Loucy (cell line): ENCODE measurements at regions not wholly inside any gene's neighbourhood (a gene's known extent, or its start where the extent isn't known, plus 50 kb on each side); places are given as distances from the start of the nearest gene placed in this dataset.
"Not testable (repeated sequence)": the region's sequence is repeated elsewhere in the genome, so short reads cannot be mapped to it uniquely, and the experiment has no call there.

Source experiments
- H2AFZ ChIP-seq: fragments of 200-600 bp; sonication (generic); 2 replicates; pipeline ENCODE4 v1.6.0; 2016; ENCODE audit warnings: antibody characterized with exemption, mild to moderate bottlenecking, low read length, moderate library complexity
- H3F3A ChIP-seq: fragments of 200-600 bp; 2 replicates; pipeline ENCODE4 v1.6.0; 2016; ENCODE audit warnings: antibody characterized with exemption, low read depth, mild to moderate bottlenecking
- H3K27me3 ChIP-seq: fragments of 200-600 bp; sonication (generic); 2 replicates; pipeline ENCODE4 v1.6.1; 2014; ENCODE audit warnings: low read length, mild to moderate bottlenecking; ENCODE audit not compliant: insufficient read depth, poor library complexity, severe bottlenecking
- H3K36me3 ChIP-seq: fragments of 200-600 bp; sonication (generic); 2 replicates; pipeline ENCODE4 v1.6.1; 2016; ENCODE audit warnings: low read length; ENCODE audit not compliant: insufficient read depth
- H3K4me1 ChIP-seq: fragments of 200-600 bp; sonication (generic); 2 replicates; pipeline ENCODE4 v1.5.1; 2014; ENCODE audit warnings: low read length, mild to moderate bottlenecking; ENCODE audit not compliant: insufficient read depth, poor library complexity, severe bottlenecking
- H3K4me2 ChIP-seq: fragments of 200-600 bp; sonication (generic); 2 replicates; pipeline ENCODE4 v1.6.0; 2014; ENCODE audit warnings: antibody characterized with exemption, low read length, low read depth, mild to moderate bottlenecking; ENCODE audit not compliant: poor library complexity, severe bottlenecking
- H3K4me3 ChIP-seq: fragments of 200-600 bp; sonication (generic); 2 replicates; pipeline ENCODE4 v1.5.1; 2014; ENCODE audit warnings: low read length, mild to moderate bottlenecking, mixed read lengths; ENCODE audit not compliant: poor library complexity, severe bottlenecking
- H3K79me2 ChIP-seq: fragments of 200-600 bp; sonication (generic); 2 replicates; pipeline ENCODE4 v1.6.1; 2014; ENCODE audit warnings: low read length; ENCODE audit not compliant: insufficient read depth
- H3K9ac ChIP-seq: fragments of 200-600 bp; sonication (generic); 2 replicates; pipeline ENCODE4 v1.6.0; 2014; ENCODE audit warnings: mild to moderate bottlenecking, low read depth, low read length, moderate library complexity; ENCODE audit not compliant: poor library complexity, severe bottlenecking
- H3K9me2 ChIP-seq: fragments of 200-600 bp; sonication (generic); replicated peaks from 2 replicates; pipeline ENCODE4 v1.6.1; 2016; ENCODE audit warnings: low read depth, low read length, mixed read lengths
- H3K9me3 ChIP-seq: fragments of 200-600 bp; sonication (generic); 2 replicates; pipeline ENCODE4 v1.6.1; 2014; ENCODE audit warnings: mild to moderate bottlenecking, antibody characterized with exemption, low read length, low read depth; ENCODE audit not compliant: insufficient read depth
- H4K20me1 ChIP-seq: fragments of 200-600 bp; sonication (generic); 2 replicates; pipeline ENCODE4 v1.6.0; 2014; ENCODE audit warnings: antibody characterized with exemption, low read length, mild to moderate bottlenecking; ENCODE audit not compliant: insufficient read depth, poor library complexity, severe bottlenecking
- EZH2phosphoT487 ChIP-seq: fragments of 200-600 bp; IDR thresholded peaks from 2 replicates; pipeline ENCODE4 v1.6.1; 2018; ENCODE audit warnings: antibody characterized with exemption, mild to moderate bottlenecking, moderate library complexity, borderline replicate concordance
- TF ChIP-seq, protein P1 (sequence below): fragments of 200-600 bp; sonication (generic); conservative IDR thresholded peaks from 2 replicates; pipeline ENCODE4 v1.5.1; 2014; ENCODE audit warnings: mild to moderate bottlenecking, antibody characterized with exemption, low read length

GRCh38 chr14:106003351-106003750, 477.0 kb downstream of the TMEM121 start:
- Histone ChIP-seq H3K9me3 (no peaks in the 10 kb centered on the region), H3K9ac (no peak overlapping the region), H3K27me3 (no peaks in the 10 kb centered on the region), H3K4me3 (no peak overlapping the region), H3K36me3 (no peaks in the 10 kb centered on the region), H3K9me2 (no peaks in the 10 kb centered on the region), H3K4me1 (peaks cover 12% of the 10 kb centered on the region), H2AFZ (no peak overlapping the region), H4K20me1 (no peaks in the 10 kb centered on the region), H3K4me2 (no peak overlapping the region), H3K79me2 (peaks cover 27% of the 10 kb centered on the region; the same call in 1 of the 2 replicates), H3F3A (no peaks in the 10 kb centered on the region)
- no peak for TF ChIP-seq EZH2phosphoT487
- TF ChIP-seq, protein P1, sequence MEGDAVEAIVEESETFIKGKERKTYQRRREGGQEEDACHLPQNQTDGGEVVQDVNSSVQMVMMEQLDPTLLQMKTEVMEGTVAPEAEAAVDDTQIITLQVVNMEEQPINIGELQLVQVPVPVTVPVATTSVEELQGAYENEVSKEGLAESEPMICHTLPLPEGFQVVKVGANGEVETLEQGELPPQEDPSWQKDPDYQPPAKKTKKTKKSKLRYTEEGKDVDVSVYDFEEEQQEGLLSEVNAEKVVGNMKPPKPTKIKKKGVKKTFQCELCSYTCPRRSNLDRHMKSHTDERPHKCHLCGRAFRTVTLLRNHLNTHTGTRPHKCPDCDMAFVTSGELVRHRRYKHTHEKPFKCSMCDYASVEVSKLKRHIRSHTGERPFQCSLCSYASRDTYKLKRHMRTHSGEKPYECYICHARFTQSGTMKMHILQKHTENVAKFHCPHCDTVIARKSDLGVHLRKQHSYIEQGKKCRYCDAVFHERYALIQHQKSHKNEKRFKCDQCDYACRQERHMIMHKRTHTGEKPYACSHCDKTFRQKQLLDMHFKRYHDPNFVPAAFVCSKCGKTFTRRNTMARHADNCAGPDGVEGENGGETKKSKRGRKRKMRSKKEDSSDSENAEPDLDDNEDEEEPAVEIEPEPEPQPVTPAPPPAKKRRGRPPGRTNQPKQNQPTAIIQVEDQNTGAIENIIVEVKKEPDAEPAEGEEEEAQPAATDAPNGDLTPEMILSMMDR, result no peak

- Histone ChIP-seq H3K9ac (peak overlapping the region; percentile 82), H3K79me2 (peaks cover 27% of the 10 kb centered on the region; the same call in 1 of the 2 replicates), H3K4me2 (peak overlapping the region; percentile 68), H3K4me1 (peaks cover 13% of the 10 kb centered on the region), H3K4me3 (peak overlapping the region; percentile 75)
- H3K9me2 ChIP-seq, H3K27me3 ChIP-seq, H3F3A ChIP-seq, H3K9me3 ChIP-seq, H3K36me3 ChIP-seq, H4K20me1 ChIP-seq, H2AFZ ChIP-seq: not testable (repeated sequence)
Measured at GRCh38 chr14:106004937-106005795, 478.8 kb downstream of the TMEM121 start.

DNA sequence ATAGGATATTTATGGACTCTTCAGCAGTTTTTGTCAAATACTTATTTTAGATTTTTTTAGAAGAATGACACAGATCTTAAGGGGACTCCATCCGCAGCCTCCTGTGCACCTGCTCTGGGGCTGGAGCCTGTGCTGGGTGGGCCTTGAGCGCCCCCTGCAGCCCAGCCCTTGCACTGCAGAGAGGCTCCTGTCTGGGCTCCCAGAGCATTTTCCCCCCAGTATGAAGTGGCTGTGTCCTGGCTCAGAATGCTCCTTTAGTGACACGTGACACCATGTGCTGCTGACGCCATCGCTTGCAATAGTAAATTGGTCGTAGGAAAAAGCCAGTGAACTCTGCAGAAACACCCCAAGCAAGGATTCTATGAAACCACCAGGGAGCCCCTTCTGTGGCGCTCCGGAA, 479.7 kb downstream of the TMEM121 start:
- H3K4me3 ChIP-seq, result peak overlapping the region; percentile 75
- not testable (repeated sequence) for H3F3A ChIP-seq, H2AFZ ChIP-seq, H3K9me3 ChIP-seq, H4K20me1 ChIP-seq, H3K27me3 ChIP-seq, H3K9me2 ChIP-seq, H3K36me3 ChIP-seq
- H3K4me2 ChIP-seq, result peak overlapping the region; percentile 68
- H3K4me1 ChIP-seq, result peaks cover 22% of the 10 kb centered on the region
- peak overlapping the region; percentile 82 for H3K9ac ChIP-seq
- peaks cover 27% of the 10 kb centered on the region; the same call in 1 of the 2 replicates for H3K79me2 ChIP-seq
- TF ChIP-seq, protein P1, result peak; percentile 65

DNA sequence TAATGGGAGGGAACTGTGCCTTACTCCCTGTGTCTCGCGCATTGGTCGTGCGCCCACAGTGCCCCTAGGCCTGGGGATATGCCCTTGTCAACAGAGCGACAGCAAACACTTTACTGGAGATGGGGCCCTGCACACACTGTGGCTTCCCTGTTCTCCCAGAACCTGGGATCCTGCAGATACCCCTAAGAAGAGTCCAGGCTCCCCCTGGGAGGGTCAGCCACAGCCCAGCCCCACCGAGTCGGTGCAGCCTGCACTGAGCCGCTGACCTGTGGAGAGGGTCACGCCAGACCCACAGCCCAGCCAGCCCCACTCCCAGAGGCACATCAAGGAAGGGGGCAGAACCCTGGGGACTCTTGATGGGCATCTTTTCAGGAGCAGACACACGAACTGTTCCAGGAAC, 480.3 kb downstream of the TMEM121 start:
- not testable (repeated sequence) for H3K27me3 ChIP-seq, H3K36me3 ChIP-seq, H3K9me3 ChIP-seq, H4K20me1 ChIP-seq, H3K9me2 ChIP-seq, H3F3A ChIP-seq, H2AFZ ChIP-seq
- H3K4me1 ChIP-seq, result peaks cover 27% of the 10 kb centered on the region
- peaks cover 27% of the 10 kb centered on the region; the same call in 1 of the 2 replicates for H3K79me2 ChIP-seq
- H3K9ac ChIP-seq, result peak overlapping the region; percentile 82
- H3K4me3 ChIP-seq, result peak overlapping the region; percentile 67
- H3K4me2 ChIP-seq, result peak overlapping the region; percentile 68
